ENCODE measurements at regions not wholly inside any gene's neighbourhood (a gene's known extent, or its start where the extent isn't known, plus 50 kb on each side); places are given as distances from the start of the nearest gene placed in this dataset.

GRCh38 chr2:146295080-146295670, 1549.7 kb upstream of the ACVR2A start:
- no peak for DNase-seq (ENCODE audit: low spot score)

DNA sequence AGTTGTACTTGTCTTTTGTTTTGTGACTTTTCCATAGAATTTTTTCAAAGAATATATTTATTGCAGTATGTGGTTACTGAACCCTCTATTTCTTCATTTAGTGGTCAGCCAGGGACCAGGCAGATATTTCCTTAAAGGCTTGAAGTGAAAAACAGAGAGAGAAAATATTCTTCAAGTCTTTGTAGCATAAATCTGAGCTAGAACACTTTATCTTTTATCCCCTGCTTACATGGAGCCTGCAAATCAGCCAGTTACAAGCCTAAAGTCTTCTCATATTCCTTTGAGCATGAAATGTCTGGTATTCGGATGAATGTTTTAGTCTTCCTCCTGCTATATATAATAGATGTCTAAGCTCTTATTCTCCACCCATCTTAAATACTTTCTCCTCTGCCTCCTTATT, 1557.5 kb upstream of the ACVR2A start:
- DNase-seq (ENCODE audit: low spot score): no peak

- DNase-seq (ENCODE audit: low spot score): no peak
These were observed 1565.9 kb upstream of the ACVR2A start for GRCh38 chr2:146278881-146279280.

DNA sequence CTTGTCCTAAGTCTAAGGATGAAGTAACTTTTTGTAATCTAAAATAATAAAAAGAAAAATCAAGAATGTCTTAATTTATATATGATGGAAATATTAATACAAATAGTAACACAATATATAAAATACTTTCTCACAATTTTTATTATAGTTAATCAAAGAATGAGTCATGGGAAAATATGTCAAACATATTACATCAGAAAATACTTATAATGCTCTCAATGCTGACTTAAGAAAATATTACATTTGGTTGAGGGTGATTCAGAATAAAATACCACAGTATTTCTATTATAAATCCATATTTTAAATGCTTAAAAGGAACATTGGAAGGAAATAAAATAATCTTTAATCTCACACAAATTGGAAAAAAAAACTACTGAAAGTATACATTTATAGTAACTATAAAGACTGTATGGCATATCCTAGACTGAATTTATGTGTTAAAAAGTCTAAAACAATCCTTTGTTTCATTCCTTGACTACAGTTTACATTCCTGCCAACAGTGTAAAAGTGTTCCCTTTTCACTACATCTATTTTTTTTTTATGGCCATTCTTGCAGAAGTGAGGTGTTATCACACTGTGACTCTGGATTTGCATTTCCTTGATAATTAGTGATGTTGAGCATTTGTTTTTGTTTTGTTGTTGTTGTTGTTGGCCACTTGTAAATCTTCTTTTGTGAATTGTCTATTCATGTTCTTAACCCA, 1573.5 kb upstream of the ACVR2A start:
- no peak for DNase-seq (ENCODE audit: low spot score)

DNA sequence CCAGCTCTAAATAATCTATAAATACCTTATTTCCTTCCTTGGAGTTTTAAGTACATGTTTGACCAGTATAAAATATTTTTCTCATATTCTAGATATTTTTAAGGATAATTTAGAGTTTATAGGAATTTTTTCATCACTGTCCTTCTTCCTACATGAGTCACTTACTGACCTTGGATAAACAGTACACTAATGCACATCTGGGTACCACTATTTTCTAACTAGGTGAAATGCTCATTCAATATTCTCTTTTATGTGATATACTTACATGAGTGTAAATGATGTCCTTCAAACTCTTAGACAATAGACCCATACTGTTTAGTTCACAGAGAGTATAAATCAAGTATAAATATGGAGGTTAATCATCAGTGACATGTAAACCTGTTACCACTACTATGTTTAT, 1574.2 kb upstream of the ACVR2A start:
- DNase-seq (ENCODE audit: low spot score): no peak

DNA sequence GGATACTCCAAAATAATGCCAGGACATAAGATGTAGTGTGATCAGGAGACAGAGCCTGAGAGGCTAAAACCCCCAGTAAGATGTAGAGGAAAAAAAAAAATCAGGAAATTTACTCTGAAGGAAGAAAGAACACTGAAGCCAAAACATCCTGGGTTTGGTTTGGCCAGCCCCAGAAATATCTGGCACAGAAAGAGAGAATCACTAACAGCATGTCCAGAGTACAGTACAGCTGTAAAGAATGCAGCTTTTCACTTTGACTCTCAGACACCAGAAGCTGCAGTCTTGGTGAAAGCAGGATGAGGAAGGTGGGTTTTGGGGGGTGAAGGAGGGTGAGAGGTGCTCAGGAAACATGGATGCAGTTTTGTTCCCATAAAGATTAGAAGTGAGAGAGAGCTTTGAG, 1577.7 kb upstream of the ACVR2A start:
- no peak for DNase-seq (ENCODE audit: low spot score)

DNA sequence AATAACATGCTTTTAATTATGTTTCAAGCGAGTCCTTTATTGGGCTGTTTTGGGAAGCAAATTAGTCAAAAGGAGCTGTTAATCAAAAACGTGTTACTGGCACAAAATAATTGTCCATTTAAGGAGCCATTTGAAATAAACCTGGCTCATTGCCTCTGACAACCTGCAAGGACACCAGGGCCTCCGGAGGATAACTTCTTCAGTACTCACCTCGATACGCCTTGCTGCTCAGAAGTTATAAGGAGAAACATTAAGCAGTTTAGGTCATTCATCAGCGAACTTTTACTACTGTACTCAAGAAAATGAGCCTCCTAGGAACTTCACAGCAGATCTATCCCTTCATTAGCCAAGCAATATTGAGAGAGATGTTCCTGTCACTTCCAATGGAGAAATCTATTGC, 1579.2 kb upstream of the ACVR2A start:
- no peak for DNase-seq (ENCODE audit: low spot score)

DNA sequence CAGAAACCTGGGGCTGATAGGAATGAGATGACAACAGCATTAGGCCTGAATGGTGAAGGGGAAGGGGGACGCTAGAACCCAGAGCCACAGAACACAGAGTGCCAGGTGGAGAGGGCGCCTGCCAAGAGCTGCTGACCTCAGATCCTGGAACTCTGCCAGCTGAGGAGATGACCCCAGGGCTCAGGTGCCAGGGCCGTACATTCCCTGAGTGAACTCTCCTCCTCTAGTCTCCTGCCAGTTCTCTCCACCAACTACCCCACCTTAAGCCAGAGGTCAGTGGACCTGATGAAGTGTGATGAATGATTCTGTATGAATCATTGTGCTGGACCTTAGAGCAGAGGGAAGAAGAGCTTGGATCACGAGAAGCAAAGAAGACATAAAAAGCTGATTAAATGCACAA, 1582.2 kb upstream of the ACVR2A start:
- no peak for DNase-seq (ENCODE audit: low spot score)

- no peak for DNase-seq (ENCODE audit: low spot score)
These were observed 1584.3 kb upstream of the ACVR2A start for GRCh38 chr2:146260551-146260950.

GRCh38 chr2:146259816-146260215, 1585.0 kb upstream of the ACVR2A start:
- DNase-seq (ENCODE audit: low spot score): no peak

DNA sequence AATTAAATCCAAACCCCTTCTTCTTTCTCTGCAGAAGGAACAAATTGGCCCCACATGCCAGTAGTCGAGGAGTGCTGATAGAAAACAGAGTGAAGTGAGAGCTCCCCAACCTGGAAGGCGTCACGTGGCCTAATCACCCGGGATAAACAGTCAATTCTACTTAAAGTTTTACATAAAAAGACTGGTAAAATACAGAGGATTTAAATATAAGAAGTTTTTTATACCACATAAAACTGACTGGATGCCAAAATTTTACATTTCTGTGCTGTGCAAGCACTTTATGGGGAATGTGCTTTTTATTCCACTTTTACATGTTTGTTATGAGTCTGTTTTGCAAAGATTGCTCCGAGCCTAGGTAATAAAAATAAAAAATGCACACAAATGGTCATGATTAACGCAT, 1586.8 kb upstream of the ACVR2A start:
- no peak for DNase-seq (ENCODE audit: low spot score)

- DNase-seq (ENCODE audit: low spot score): no peak
These were observed 1592.7 kb upstream of the ACVR2A start for GRCh38 chr2:146252119-146252518.

DNA sequence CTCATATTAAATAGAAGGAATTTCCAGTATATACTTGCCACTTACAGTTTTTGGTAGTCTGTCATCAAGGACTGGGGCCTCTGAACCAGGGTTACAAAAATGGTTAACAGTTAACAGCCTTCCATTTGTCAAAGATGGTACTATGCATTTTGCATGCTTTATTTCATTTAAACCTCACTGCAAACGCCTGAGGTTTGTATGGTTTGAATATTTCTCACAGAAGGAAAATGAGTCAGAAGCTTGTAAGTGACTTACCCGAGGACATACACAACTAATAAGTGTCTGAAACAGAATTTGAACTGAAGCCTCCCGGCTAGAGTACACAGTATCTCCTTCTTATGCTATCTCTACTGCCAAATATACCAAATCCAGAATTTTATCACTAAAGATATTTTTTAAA, 1593.5 kb upstream of the ACVR2A start:
- no peak for DNase-seq (ENCODE audit: low spot score)

DNA sequence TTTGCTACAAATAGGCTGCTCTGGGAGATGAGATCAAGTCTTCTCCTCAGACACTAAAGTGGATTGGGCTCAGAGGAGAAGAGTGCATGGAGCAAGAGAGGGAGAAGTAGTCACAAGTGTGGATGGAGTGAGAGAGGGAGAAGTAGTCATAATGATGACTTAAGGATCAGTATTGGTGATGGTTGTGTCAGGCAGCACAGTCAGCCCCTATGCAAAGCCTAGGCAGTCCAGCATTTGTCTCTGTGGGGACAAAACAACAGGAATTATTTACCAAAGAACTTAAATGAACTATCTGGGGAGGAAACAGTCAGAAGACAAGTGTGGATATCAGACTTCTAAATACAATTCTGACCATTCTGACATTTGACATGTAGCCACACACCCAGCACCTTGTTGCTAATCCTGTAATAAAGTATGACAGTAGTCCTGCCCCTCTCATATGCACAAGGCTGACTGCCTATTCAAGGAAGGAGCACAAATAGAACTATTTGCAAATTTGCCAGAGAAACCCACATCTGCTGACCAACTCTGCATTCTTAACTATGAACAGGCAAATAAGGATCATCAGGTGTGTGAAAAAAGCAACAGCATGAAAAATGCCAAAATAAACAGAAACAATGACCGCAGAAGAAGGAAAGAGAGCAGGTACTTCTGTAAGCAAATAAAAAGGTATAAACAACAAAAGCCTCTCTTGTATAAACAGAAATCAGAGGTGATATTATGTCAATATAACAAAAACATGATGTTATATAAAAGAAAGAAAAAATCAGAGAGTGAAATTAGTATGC, 1597.9 kb upstream of the ACVR2A start:
- DNase-seq (ENCODE audit: low spot score): no peak

GRCh38 chr2:146246002-146246735, 1598.7 kb upstream of the ACVR2A start:
- no peak for DNase-seq (ENCODE audit: low spot score)

DNA sequence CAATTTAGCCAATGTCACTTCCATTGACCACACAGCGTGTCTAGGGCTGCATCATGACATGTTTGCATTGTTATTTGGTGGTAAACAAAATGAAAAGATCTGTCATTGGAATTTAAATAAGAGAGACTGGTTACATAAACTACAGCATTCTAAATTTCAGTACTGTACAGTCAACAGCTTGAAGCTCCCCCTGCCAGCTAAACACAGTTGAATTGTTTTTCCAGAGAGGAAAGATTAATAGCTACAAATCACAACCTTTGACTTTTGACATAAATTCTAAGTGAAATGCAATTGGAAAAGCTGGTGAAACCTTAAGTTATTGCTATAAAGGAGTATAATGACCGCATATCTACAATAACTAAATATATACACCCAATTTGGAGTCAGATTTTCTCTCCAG, 1600.0 kb upstream of the ACVR2A start:
- no peak for DNase-seq (ENCODE audit: low spot score)

DNA sequence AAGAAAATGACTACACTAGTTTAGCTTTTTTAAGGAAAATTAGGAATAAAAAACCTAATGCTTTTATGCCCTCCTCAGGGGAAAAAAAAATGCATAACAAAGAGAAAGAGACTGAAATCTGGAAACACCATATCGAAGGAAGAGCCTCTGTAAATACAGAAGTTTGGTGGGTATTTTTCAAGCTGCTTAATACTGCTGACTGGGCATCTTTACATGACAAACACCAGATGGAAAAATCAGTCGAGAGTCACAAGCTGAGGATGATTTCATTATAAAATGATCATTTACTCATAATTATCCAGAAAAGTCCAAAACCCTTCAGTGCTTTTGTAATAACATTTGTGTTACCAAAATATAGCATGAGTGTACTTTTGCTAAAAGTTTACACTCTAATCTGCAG, 1600.7 kb upstream of the ACVR2A start:
- DNase-seq (ENCODE audit: low spot score): no peak

GRCh38 chr2:146241023-146241422, 1603.8 kb upstream of the ACVR2A start:
- DNase-seq (ENCODE audit: low spot score): no peak

DNA sequence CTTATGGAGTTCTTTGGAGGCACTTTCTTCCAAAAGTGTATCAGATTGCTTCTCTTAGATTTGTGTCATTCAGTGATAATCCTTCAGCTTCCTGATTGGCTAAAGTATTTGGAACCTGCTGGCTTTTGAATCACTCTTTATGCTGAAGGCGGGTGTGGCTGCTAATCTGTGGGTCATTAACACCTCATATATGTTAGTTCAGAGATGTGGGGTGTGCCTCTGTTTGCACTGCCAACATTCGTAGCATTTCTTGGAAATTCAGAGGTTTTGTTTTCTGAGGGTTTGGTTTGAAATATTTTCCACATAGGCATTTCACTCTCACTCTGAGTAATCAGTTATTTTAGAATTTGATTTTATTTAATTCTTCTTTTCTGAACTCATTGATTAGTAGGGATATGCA, 1604.4 kb upstream of the ACVR2A start:
- DNase-seq (ENCODE audit: low spot score): no peak

- no peak for DNase-seq (ENCODE audit: low spot score)
These were observed 1605.3 kb upstream of the ACVR2A start for GRCh38 chr2:146239392-146240135.

GRCh38 chr2:146238254-146238966, 1606.4 kb upstream of the ACVR2A start:
- no peak for DNase-seq (ENCODE audit: low spot score)

Measured in hematopoietic multipotent progenitor cell treated with erythropoietin and hydrocortisone succinate and interleukin-3 and kit ligand, for 15 days (in vitro differentiated cells).